CD4-positive, alpha-beta T cell treated with Interleukin-10 for 1 hour (primary cell): ENCODE measurements at regions not wholly inside any gene's neighbourhood (a gene's known extent, or its start where the extent isn't known, plus 50 kb on each side); places are given as distances from the start of the nearest gene placed in this dataset.

Experiments used
- DNase-seq: peaks from one replicate; pipeline ENCODE4 v3.0.0-alpha.2; 2020

- no peak for DNase-seq
Measured at GRCh38 chr2:43030551-43031307, 195.7 kb downstream of the ZFP36L2 start.

GRCh38 chr2:43029186-43029585, 197.2 kb downstream of the ZFP36L2 start:
- no peak for DNase-seq

GRCh38 chr2:43028188-43028587, 198.2 kb downstream of the ZFP36L2 start:
- no peak for DNase-seq

GRCh38 chr2:43027097-43027873, 199.1 kb downstream of the ZFP36L2 start:
- no peak for DNase-seq

- DNase-seq: no peak
Measured at GRCh38 chr2:43026426-43027096, 199.8 kb downstream of the ZFP36L2 start.

GRCh38 chr2:43025709-43026295, 200.6 kb downstream of the ZFP36L2 start:
- no peak for DNase-seq

- DNase-seq: peak; percentile 24
Measured at GRCh38 chr2:43024515-43025011, 201.8 kb downstream of the ZFP36L2 start.

- DNase-seq: no peak
Measured at GRCh38 chr2:43023791-43024514, 202.5 kb downstream of the ZFP36L2 start.

GRCh38 chr2:43022896-43023295, 203.5 kb downstream of the ZFP36L2 start:
- DNase-seq: no peak

- DNase-seq: no peak
Measured at GRCh38 chr2:43021791-43022509, 204.5 kb downstream of the ZFP36L2 start.

GRCh38 chr2:43020990-43021669, 205.3 kb downstream of the ZFP36L2 start:
- DNase-seq: no peak

GRCh38 chr2:43020296-43020695, 206.1 kb downstream of the ZFP36L2 start:
- no peak for DNase-seq

- DNase-seq: no peak
Measured at GRCh38 chr2:43019536-43020183, 206.7 kb downstream of the ZFP36L2 start.

GRCh38 chr2:43019025-43019367, 207.4 kb downstream of the ZFP36L2 start:
- DNase-seq: no peak

- no peak for DNase-seq
Measured at GRCh38 chr2:43018179-43019024, 208.0 kb downstream of the ZFP36L2 start.

- DNase-seq: no peak
Measured at GRCh38 chr2:43013821-43014345, 212.5 kb downstream of the ZFP36L2 start.

- DNase-seq: no peak
Measured at GRCh38 chr2:43012966-43013365, 213.4 kb downstream of the ZFP36L2 start.

- DNase-seq: no peak
Measured at GRCh38 chr2:43011158-43011491, 215.3 kb downstream of the ZFP36L2 start.

GRCh38 chr2:43010438-43011157, 215.8 kb downstream of the ZFP36L2 start:
- DNase-seq: no peak
